Osteocyte (in vitro differentiated cells): ENCODE measurements at regions not wholly inside any gene's neighbourhood (a gene's known extent, or its start where the extent isn't known, plus 50 kb on each side); places are given as distances from the start of the nearest gene placed in this dataset.

Experiments
- DNase-seq: peaks from one replicate; pipeline ENCODE4 v3.0.0; 2021; ENCODE audit warnings: mixed read lengths; ENCODE audit not compliant: unreplicated experiment; ENCODE audit errors: extremely low spot score
- H3K27ac Mint-ChIP-seq: one replicate; pipeline ENCODE4 v1.8.0; 2021; ENCODE audit warnings: mild to moderate bottlenecking, mixed read lengths; ENCODE audit not compliant: unreplicated experiment
- H3K27me3 Mint-ChIP-seq: one replicate; pipeline ENCODE4 v1.8.0; 2021; ENCODE audit warnings: mixed read lengths; ENCODE audit not compliant: unreplicated experiment
- H3K36me3 Mint-ChIP-seq: one replicate; pipeline ENCODE4 v1.8.0; 2021; ENCODE audit warnings: mixed read lengths; ENCODE audit not compliant: unreplicated experiment
- H3K4me1 Mint-ChIP-seq: one replicate; pipeline ENCODE4 v1.8.0; 2021; ENCODE audit warnings: mixed read lengths; ENCODE audit not compliant: unreplicated experiment
- H3K4me3 Mint-ChIP-seq: one replicate; pipeline ENCODE4 v1.8.0; 2021; ENCODE audit warnings: mild to moderate bottlenecking, moderate library complexity, mixed read lengths; ENCODE audit not compliant: unreplicated experiment
- H3K9me3 Mint-ChIP-seq: one replicate; pipeline ENCODE4 v1.8.0; 2021; ENCODE audit warnings: mixed read lengths; ENCODE audit not compliant: unreplicated experiment
- TF ChIP-seq, protein P1 (sequence below): fragments of 200-600 bp; sonication (generic); IDR thresholded peaks from 2 replicates; pipeline ENCODE4 v1.5.0; 2021; ENCODE audit warnings: antibody characterized with exemption, mild to moderate bottlenecking, moderate library complexity

DNA sequence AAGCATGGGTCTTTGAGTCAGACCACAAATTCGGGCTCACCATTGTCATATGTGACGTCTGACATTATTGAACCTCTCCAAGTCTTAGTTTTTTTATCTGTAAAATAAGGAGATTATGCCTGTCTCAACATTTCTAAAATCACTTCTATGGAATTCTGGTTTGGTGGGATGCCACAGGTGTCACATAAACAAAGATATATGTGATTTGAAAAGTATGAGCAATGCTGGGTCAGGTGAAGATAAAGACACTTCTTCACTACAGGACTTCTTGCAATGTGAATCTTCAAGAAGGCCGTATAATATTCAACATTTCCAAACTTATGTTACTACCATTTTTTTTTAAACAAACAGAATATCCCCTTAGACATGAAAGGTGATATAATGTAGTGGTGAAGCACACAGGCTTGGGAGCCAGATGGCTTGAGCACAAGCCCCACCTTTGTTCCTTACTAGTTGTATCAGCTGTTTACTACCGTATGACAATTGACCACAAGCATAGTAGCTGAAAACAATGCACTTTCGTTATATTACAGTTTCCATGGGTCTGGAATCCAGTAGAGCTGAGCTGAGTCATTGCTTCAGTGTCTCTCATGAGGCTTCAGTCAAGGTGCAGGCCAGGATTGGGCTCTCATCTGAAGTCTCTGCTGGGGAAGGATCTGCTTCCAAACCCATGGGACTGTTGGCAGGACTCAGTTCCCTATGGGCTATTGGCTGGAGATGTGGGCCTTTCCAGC lies 87.7 kb downstream of the UTP18 start:
- Mint-ChIP-seq H3K27ac (no peak overlapping the region), H3K9me3 (no peaks in the 10 kb centered on the region), H3K27me3 (peaks cover 25% of the 10 kb centered on the region), H3K4me1 (peaks cover 13% of the 10 kb centered on the region), H3K36me3 (no peaks in the 10 kb centered on the region), H3K4me3 (no peak overlapping the region)
- TF ChIP-seq, protein P1, sequence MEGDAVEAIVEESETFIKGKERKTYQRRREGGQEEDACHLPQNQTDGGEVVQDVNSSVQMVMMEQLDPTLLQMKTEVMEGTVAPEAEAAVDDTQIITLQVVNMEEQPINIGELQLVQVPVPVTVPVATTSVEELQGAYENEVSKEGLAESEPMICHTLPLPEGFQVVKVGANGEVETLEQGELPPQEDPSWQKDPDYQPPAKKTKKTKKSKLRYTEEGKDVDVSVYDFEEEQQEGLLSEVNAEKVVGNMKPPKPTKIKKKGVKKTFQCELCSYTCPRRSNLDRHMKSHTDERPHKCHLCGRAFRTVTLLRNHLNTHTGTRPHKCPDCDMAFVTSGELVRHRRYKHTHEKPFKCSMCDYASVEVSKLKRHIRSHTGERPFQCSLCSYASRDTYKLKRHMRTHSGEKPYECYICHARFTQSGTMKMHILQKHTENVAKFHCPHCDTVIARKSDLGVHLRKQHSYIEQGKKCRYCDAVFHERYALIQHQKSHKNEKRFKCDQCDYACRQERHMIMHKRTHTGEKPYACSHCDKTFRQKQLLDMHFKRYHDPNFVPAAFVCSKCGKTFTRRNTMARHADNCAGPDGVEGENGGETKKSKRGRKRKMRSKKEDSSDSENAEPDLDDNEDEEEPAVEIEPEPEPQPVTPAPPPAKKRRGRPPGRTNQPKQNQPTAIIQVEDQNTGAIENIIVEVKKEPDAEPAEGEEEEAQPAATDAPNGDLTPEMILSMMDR: no peak
- no peak for DNase-seq

DNA sequence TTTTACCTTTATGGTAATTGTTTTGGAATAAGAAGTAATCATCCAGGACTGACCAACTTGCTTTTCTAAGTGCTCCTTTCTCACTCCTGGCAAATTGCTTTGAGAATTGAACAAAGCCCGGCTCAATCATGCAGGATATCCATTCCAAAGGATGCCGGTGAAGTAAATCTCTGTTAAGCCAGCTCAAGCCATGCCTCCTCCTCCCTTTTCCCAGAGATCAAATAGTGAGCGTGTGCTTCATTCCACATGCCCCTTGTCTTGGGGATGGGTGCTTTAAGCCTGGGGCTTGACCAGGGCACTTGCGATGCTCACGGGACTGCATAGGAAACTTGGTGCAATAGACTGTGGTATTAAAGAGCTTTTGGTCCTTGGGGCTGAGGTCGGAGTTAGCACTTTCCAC lies 90.7 kb downstream of the UTP18 start:
- no peak overlapping the region for H3K27ac Mint-ChIP-seq

DNA sequence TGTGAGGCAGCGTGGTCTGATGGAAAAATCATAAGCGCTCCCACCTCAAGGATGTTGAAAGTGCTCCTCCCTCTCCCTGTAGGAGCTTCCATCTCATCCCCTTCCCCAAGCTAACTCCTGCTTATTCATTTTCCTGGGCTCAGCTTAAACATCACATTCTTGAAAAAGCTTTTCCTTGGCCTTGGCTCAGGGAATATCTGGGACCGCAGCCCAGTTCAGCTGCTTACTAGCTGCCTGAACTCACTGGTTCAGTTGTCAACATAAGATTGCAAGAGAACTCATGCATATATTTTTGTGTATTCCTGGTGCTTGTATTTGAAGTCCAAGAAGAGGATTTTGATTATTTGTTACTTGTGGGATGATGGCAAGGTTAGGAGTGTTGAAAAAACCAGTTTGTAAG lies 91.5 kb downstream of the UTP18 start:
- Mint-ChIP-seq H3K27me3 (peaks cover 43% of the 10 kb centered on the region), H3K4me3 (no peak overlapping the region), H3K9me3 (no peaks in the 10 kb centered on the region), H3K4me1 (peaks cover 12% of the 10 kb centered on the region), H3K36me3 (no peaks in the 10 kb centered on the region), H3K27ac (no peak overlapping the region)
- TF ChIP-seq, protein P1: no peak
- DNase-seq: no peak

More for the DNA sequence above, 90.7 kb downstream of the UTP18 start:
- no peak for DNase-seq
- H3K27me3 Mint-ChIP-seq: peaks cover 36% of the 10 kb centered on the region
- no peak overlapping the region for H3K4me3 Mint-ChIP-seq
- H3K36me3 Mint-ChIP-seq: no peaks in the 10 kb centered on the region
- TF ChIP-seq, protein P1: no peak
- no peaks in the 10 kb centered on the region for H3K9me3 Mint-ChIP-seq
- peaks cover 20% of the 10 kb centered on the region for H3K4me1 Mint-ChIP-seq

DNA sequence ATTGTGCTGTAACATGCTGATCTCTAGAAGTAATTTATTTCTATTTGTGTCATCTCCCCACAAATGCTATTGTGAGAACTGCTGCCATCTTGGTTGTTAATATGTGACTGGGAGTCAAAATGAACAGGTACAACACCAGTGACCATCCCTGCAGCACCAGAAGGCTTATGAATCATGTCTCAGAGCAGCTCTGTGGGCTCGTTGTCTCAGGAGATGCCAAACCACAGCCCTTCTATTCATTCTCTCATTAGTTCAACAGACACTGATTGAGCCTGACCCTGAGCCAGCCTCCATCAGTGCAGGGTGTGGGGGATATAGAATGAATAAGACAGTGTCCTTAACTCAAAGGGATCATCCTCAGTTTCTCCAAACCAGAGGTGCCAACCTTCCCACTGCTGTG lies 92.5 kb downstream of the UTP18 start:
- TF ChIP-seq, protein P1: no peak
- H3K27ac Mint-ChIP-seq: no peak overlapping the region
- H3K4me3 Mint-ChIP-seq: no peak overlapping the region
- H3K27me3 Mint-ChIP-seq: peaks cover 41% of the 10 kb centered on the region
- H3K36me3 Mint-ChIP-seq: no peaks in the 10 kb centered on the region
- H3K4me1 Mint-ChIP-seq: peaks cover 9% of the 10 kb centered on the region
- DNase-seq: no peak
- no peaks in the 10 kb centered on the region for H3K9me3 Mint-ChIP-seq

DNA sequence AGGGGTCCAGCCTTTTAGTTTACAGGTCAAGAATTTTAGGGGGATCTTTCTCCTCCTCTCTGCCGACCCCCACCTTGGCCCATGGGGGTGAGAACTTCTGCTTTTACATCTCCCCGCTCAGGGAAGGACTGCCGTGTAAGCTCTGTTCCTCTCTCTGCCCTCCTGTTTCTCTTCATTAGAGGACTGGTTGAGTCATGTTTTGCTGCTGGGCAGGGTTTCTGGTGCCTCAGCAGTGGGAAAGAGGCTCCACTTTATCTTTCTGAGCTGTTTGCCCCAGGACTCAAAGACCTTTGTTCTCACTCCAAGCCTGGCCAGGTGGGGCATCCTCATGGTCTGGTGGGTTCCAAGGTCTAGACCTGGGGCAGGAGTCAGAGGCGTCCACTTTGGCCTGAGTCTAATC lies 93.0 kb downstream of the UTP18 start:
- H3K27ac Mint-ChIP-seq: no peak overlapping the region
- peaks cover 41% of the 10 kb centered on the region for H3K27me3 Mint-ChIP-seq
- no peak for DNase-seq
- no peaks in the 10 kb centered on the region for H3K36me3 Mint-ChIP-seq
- no peaks in the 10 kb centered on the region for H3K9me3 Mint-ChIP-seq
- TF ChIP-seq, protein P1: no peak
- no peak overlapping the region for H3K4me3 Mint-ChIP-seq
- peaks cover 9% of the 10 kb centered on the region for H3K4me1 Mint-ChIP-seq
